Gastrocnemius medialis (tissue), 4 donors: ENCODE measurements at regions not wholly inside any gene's neighbourhood (a gene's known extent, or its start where the extent isn't known, plus 50 kb on each side); places are given as distances from the start of the nearest gene placed in this dataset.

Experiments
- ATAC-seq, 2 donors: fragments of 150-250 bp; one replicate each; pipeline ENCODE4 v1.9.1; 2016
- DNase-seq, 2 donors: peaks; one replicate each; pipeline ENCODE4 v3.0.0-alpha.2; 2019
- H3K27ac ChIP-seq, 4 donors: fragments of 200-600 bp; sonication (generic); 1 replicate in 1 of 4; 2 replicates in 3 of 4; pipeline ENCODE4 v1.5.1; 2016 to 2018; ENCODE audit warnings: mild to moderate bottlenecking in 2 of 4, moderate library complexity in 1 of 4
- H3K27me3 ChIP-seq, 3 donors: fragments of 200-600 bp; sonication (generic) in 2 of 3; 1 replicate in 1 of 3; 2 replicates in 2 of 3; pipeline versions ENCODE4 v1.5.1 to v1.6.0; 2016 to 2019; ENCODE audit warnings: mild to moderate bottlenecking in 1 of 3, moderate library complexity in 1 of 3
- H3K36me3 ChIP-seq, 2 donors: fragments of 200-600 bp; sonication (generic) in 1 of 2; one replicate each; pipeline ENCODE4 v1.5.1; 2017 to 2018
- H3K4me1 ChIP-seq, 2 donors: fragments of 200-600 bp; sonication (generic) in 1 of 2; one replicate each; pipeline ENCODE4 v1.5.1; 2016 to 2017; ENCODE audit warnings: mild to moderate bottlenecking in 2 of 2
- H3K4me3 ChIP-seq, 4 donors: fragments of 200-600 bp; sonication (generic) in 3 of 4; 1 replicate in 1 of 4; 2 replicates in 3 of 4; pipeline ENCODE4 v1.5.1; 2016 to 2019; ENCODE audit warnings: mild to moderate bottlenecking in 2 of 4
- H3K9me3 ChIP-seq, 3 donors: fragments of 200-600 bp; sonication (generic) in 2 of 3; 1 replicate in 1 of 3; 2 replicates in 2 of 3; pipeline ENCODE4 v1.5.1; 2016 to 2019
- POLR2A ChIP-seq, 2 donors: fragments of 450-650 bp; IDR thresholded peaks; one replicate each; pipeline ENCODE4 v1.6.1; 2017; ENCODE audit warnings: antibody characterized with exemption in 2 of 2, mild to moderate bottlenecking in 2 of 2, moderate library complexity in 2 of 2
- in situ Hi-C, 4 donors: fragments of 200-750 bp; cut with MboI; loops; one replicate each; pipeline versions ENCODE4 v1.15.0 to v1.8.0; 2017; ENCODE audit warnings: low sequenced_read_pairs in 4 of 4
- intact Hi-C: fragments of 100-400 bp; cut with DNase I; formaldehyde crosslinking; loops from one replicate; pipeline ENCODE4 v1.15.1; 2023; ENCODE audit warnings: low total_unique reads
- TF ChIP-seq, protein P1 (sequence below), 5 experiments: fragments of 450-650 bp in 3 of 5; fragments of 200-600 bp in 2 of 5; sonication (generic) in 2 of 5; IDR thresholded peaks in 4 of 5; conservative IDR thresholded peaks in 1 of 5; 1 replicate in 4 of 5; 2 replicates in 1 of 5; pipeline ENCODE4 v1.5.1; 2016 to 2019; ENCODE audit warnings: antibody characterized with exemption in 5 of 5, mild to moderate bottlenecking in 3 of 5, moderate library complexity in 3 of 5

DNA sequence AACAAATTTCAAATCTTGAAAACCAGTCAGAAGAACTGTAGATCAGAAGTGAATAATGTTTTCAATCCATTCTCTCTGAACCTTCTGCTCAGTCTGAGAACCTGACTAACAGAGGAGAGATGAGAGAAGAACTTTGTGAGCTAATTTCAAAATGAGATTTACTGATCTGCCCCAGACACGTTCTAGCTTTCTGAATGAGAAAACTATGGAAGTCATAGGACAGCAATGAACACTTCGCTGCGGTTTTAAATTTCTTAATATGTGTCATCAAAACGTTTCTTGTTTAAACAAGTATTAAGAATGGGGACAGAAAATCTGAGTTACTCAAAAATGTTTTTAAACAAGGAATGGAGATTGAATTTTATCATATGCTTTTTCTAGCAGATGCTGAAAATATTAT is 66.6 kb upstream of the FAR2 start:
- Histone ChIP-seq H3K27ac (no peak overlapping the region), H3K36me3 (no peaks in the 10 kb centered on the region), H3K27me3 (no peaks in the 10 kb centered on the region), H3K4me3 (no peak overlapping the region), H3K4me1 (no peaks in the 10 kb centered on the region), H3K9me3 (no peaks in the 10 kb centered on the region)
- in situ Hi-C loops = loop anchor here in 2 of 4 donors (25.0 kb wide), 1 partner anchor 230 kb away; no protein-coding TSS in a partner anchor
- TF ChIP-seq, protein P1, sequence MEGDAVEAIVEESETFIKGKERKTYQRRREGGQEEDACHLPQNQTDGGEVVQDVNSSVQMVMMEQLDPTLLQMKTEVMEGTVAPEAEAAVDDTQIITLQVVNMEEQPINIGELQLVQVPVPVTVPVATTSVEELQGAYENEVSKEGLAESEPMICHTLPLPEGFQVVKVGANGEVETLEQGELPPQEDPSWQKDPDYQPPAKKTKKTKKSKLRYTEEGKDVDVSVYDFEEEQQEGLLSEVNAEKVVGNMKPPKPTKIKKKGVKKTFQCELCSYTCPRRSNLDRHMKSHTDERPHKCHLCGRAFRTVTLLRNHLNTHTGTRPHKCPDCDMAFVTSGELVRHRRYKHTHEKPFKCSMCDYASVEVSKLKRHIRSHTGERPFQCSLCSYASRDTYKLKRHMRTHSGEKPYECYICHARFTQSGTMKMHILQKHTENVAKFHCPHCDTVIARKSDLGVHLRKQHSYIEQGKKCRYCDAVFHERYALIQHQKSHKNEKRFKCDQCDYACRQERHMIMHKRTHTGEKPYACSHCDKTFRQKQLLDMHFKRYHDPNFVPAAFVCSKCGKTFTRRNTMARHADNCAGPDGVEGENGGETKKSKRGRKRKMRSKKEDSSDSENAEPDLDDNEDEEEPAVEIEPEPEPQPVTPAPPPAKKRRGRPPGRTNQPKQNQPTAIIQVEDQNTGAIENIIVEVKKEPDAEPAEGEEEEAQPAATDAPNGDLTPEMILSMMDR (IDR thresholded peaks at IDR 0.05 in 4 of 5, conservative IDR thresholded peaks at IDR 0.05 in 1 of 5) = no peak
- no peak for TF ChIP-seq POLR2A (IDR thresholded peaks at IDR 0.05)
- intact Hi-C loops = no loop called here
- no peak for DNase-seq
- ATAC-seq = no peak

DNA sequence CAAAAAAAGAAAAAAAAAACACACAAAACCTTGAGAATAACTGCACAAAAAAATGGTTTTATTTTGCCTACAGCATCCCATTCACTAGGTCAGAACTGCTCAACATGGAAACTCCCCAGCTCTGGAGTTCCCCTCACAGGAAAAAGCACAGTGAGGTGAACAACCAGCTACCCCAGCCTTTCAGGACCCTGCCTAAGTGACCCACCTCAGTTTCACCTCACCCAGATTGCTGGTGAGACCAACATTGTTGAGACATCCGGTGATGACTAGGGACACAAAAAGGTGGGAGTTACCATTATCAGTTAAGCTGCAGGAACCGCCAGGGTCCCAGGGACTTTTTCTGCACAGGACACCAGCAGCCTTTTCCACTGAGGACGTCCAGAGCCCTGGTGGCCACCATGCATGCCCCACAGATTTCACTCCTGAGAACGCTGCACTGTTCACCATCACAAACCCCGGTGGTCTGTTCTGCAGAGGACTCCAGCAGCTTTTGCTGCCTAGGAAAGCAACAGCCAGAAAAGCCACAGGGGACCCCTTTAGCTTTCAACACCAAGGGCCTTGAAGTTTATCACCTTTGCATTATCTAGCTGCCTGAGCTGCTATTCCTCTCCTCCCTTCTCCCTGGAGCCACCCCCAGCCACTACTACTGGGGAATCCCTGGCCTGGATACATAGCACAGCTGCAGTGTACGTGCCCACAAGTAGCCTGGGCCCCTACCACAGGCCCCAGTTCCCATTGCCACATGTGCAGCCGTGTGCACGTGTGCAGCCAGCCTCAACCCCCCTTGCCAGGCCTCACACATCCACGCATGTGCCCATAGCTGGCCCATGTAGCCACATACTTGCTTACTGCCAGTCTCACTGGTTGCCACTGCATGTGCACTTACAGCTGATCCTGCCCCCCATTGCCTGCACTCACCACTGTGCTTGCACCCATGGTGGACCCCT is 62.5 kb upstream of the FAR2 start:
- Histone ChIP-seq H3K36me3 (no peaks in the 10 kb centered on the region), H3K27ac (no peak overlapping the region), H3K9me3 (no peaks in the 10 kb centered on the region), H3K27me3 (no peaks in the 10 kb centered on the region), H3K4me3 (no peak overlapping the region), H3K4me1 (no peaks in the 10 kb centered on the region)
- no peak for TF ChIP-seq POLR2A (IDR thresholded peaks at IDR 0.05)
- TF ChIP-seq, protein P1 (IDR thresholded peaks at IDR 0.05 in 4 of 5, conservative IDR thresholded peaks at IDR 0.05 in 1 of 5) = no peak
- intact Hi-C loops (no loop called here), in situ Hi-C loops (loop anchor here in 3 of 4 donors (5.0 to 25.0 kb wide), 2 partner anchors 226 kb away; no protein-coding TSS in a partner anchor)
- no peak for ATAC-seq
- no peak for DNase-seq

DNA sequence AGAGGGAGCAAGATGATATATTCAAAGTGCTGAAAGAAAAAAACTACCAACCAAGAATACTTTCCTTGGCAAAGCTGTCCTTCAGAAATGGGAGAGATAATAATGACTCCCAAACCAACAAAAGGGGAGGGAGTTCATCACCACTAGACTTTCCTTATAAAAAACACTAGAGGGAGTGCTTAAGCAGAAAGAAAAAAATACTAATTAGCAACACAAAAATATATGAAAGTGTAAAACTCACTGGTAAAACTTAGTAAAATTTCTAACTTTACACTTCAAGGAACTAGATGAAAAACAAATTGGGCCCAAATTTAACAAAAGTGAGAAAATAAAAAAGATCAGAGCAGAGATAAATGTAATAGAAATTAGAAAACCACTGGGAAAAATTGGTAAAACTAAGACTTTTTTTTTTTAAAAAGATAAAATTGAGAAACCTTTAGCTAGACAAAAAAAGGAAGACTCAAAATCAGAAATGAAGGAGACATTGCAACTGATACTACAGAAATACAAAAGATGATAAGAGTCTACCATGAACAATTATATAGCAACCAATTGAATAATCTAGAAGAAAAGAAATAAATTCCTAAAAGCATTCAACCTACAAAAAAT is 60.4 kb upstream of the FAR2 start:
- in situ Hi-C loops = loop anchor here in 3 of 4 donors (5.0 to 25.0 kb wide), 2 partner anchors 224 kb away; no protein-coding TSS in a partner anchor

More for the DNA sequence above, 60.4 kb upstream of the FAR2 start:
- ATAC-seq (no peak), DNase-seq (no peak)
- no peak for TF ChIP-seq POLR2A (IDR thresholded peaks at IDR 0.05)
- TF ChIP-seq, protein P1 (IDR thresholded peaks at IDR 0.05 in 4 of 5, conservative IDR thresholded peaks at IDR 0.05 in 1 of 5) = peak in 1 of 5 experiments; percentile 15
- no peaks in the 10 kb centered on the region for H3K27me3 ChIP-seq
- no peaks in the 10 kb centered on the region for H3K9me3 ChIP-seq
- no peak overlapping the region for H3K27ac ChIP-seq
- no peak overlapping the region for H3K4me3 ChIP-seq
- H3K36me3 ChIP-seq = no peaks in the 10 kb centered on the region
- intact Hi-C loops = no loop called here
- no peaks in the 10 kb centered on the region for H3K4me1 ChIP-seq
